ENCODE measurements at regions not wholly inside any gene's neighbourhood (a gene's known extent, or its start where the extent isn't known, plus 50 kb on each side); places are given as distances from the start of the nearest gene placed in this dataset.

DNA sequence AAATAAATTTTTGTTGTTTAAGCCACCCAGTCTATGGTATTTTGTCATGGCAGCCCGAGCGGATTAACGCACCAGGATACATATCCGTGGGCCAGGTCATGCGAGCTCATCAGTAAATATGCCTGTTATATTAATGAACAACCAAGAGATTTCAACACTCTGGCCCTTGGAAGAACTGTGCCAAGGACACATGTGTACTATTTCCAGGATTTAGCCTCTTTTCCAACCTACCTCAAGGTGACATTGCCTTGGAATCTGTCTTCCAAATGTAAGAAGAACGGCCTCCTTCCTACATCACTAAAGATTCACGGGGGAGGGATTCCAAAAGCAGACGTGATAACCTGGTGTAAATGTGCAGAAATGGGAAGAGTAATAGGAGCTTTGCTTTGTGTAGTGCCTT lies 72.8 kb upstream of the DYNLRB2 start:
- Histone ChIP-seq H3K9ac (ENCODE audit: low read depth, low read length, poor library complexity) (no peak overlapping the region), H3K27me3 (ENCODE audit: control insufficient read depth in 3 of 3, insufficient read depth in 3 of 3, low read depth in 1 of 3, low read length in 3 of 3) (no peaks in the 10 kb centered on the region), H3K4ac (ENCODE audit: low read length) (no peak overlapping the region), H2BK5ac (ENCODE audit: low read length) (no peak overlapping the region), H3K23ac (ENCODE audit: low read depth, low read length, poor library complexity) (no peak overlapping the region), H2BK15ac (ENCODE audit: low read length) (no peak overlapping the region), H2BK12ac (ENCODE audit: low read length) (no peak overlapping the region), H4K8ac (ENCODE audit: low read depth, low read length) (no peak overlapping the region), H3K4me1 (ENCODE audit: control insufficient read depth in 2 of 2, insufficient read depth in 1 of 2, low read depth in 1 of 2, low read length in 2 of 2) (peaks cover 0 to 4% of the 10 kb centered on the region in 2 donors), H3K9me3 (replicated peaks in 1 of 2; ENCODE audit: control insufficient read depth in 2 of 2, insufficient read depth in 1 of 2, low read depth in 1 of 2, low read length in 2 of 2) (peaks cover 0 to 2% of the 10 kb centered on the region in 2 donors), H2AK5ac (ENCODE audit: low read depth, low read length) (no peak overlapping the region), H3K79me1 (ENCODE audit: low read depth, low read length) (no peaks in the 10 kb centered on the region), H3K4me3 (ENCODE audit: low read length in 2 of 2) (no peak overlapping the region), H3K27ac (replicated peaks; ENCODE audit: low read length) (no peak overlapping the region), H3K36me3 (replicated peaks in 1 of 2; ENCODE audit: control insufficient read depth in 2 of 2, insufficient read depth in 2 of 2, low read length in 2 of 2) (no peaks in the 10 kb centered on the region), H4K91ac (ENCODE audit: low read depth, low read length, poor library complexity) (no peak overlapping the region), H3K14ac (ENCODE audit: low read length) (no peak overlapping the region), H3K4me2 (ENCODE audit: insufficient read depth, low read length, poor library complexity, severe bottlenecking) (no peak overlapping the region), H2AFZ (ENCODE audit: low read length) (no peak overlapping the region), H3K18ac (ENCODE audit: low read length) (no peak overlapping the region), H2BK120ac (ENCODE audit: low read depth, low read length) (no peak overlapping the region)
- no peak for DNase-seq (ENCODE audit: low spot score)
- no CpG with 5 or more reads among the region's 8 CpGs for WGBS, 2 donors (ENCODE audit: extremely low coverage in 2 of 2, insufficient read length in 2 of 2, insufficient replicate concordance in 1 of 2)

DNA sequence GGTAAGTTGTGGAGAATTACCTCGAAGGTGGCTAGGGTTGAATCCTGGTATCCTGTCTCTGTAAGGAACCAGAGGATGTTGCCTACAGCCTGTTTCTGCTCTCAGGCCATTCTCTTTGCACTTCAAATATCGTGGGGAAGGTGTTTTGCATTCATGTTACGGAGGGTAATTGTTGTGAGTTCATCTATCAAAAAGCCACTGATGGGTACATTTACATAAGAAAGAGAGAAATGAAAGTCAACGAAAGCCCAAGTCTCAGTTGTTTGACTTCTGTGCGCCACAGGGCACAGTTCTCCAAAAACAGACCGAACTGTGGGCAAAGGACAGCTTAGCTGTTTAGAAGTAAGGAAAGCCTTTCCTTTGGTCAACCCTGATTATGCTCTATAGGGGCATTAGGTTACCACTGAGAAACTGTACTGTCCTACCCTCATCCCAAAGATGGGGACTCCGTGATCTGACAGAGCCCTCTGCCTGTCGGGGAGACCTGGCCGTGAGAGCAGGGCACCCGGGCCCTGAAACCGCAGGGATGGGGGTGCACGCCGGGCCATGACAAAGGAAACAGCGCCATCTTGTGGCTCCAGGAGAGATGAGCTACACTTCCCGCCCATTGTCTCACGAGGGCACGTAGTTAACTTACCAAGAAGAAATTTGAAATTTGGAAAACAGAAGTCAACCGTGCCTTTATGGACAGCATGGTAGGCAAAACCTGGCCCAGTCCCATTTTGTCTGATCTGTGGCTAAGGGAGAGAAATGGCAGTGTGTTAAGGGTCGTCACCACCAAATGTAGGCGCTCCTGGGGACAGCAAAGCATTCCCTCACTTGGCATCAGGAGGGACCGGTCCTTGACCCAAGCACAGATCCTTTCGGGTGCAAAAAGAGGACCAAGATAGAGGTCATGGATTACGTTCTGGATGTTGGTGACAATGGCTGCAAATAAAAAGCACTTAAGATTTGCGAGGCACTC lies 74.5 kb upstream of the DYNLRB2 start:
- peak; percentile 85 for DNase-seq (ENCODE audit: low spot score)
- Histone ChIP-seq H4K91ac (ENCODE audit: low read depth, low read length, poor library complexity) (no peak overlapping the region), H2BK120ac (ENCODE audit: low read depth, low read length) (no peak overlapping the region), H3K27me3 (ENCODE audit: control insufficient read depth in 3 of 3, insufficient read depth in 3 of 3, low read depth in 1 of 3, low read length in 3 of 3) (no peaks in the 10 kb centered on the region), H3K4me3 (ENCODE audit: low read length in 2 of 2) (no peak overlapping the region), H2BK12ac (ENCODE audit: low read length) (no peak overlapping the region), H3K9ac (ENCODE audit: low read depth, low read length, poor library complexity) (no peak overlapping the region), H3K79me1 (ENCODE audit: low read depth, low read length) (no peaks in the 10 kb centered on the region), H2BK5ac (ENCODE audit: low read length) (no peak overlapping the region), H3K4me2 (ENCODE audit: insufficient read depth, low read length, poor library complexity, severe bottlenecking) (no peak overlapping the region), H2BK15ac (ENCODE audit: low read length) (no peak overlapping the region), H3K18ac (ENCODE audit: low read length) (peak overlapping the region; percentile 45), H3K9me3 (replicated peaks in 1 of 2; ENCODE audit: control insufficient read depth in 2 of 2, insufficient read depth in 1 of 2, low read depth in 1 of 2, low read length in 2 of 2) (peaks cover 0 to 2% of the 10 kb centered on the region in 2 donors), H3K4me1 (ENCODE audit: control insufficient read depth in 2 of 2, insufficient read depth in 1 of 2, low read depth in 1 of 2, low read length in 2 of 2) (peaks cover 0 to 4% of the 10 kb centered on the region in 2 donors), H2AK5ac (ENCODE audit: low read depth, low read length) (no peak overlapping the region), H3K4ac (ENCODE audit: low read length) (no peak overlapping the region), H3K14ac (ENCODE audit: low read length) (no peak overlapping the region), H2AFZ (ENCODE audit: low read length) (peak overlapping the region; percentile 54), H3K23ac (ENCODE audit: low read depth, low read length, poor library complexity) (no peak overlapping the region), H3K27ac (replicated peaks; ENCODE audit: low read length) (no peak overlapping the region), H3K36me3 (replicated peaks in 1 of 2; ENCODE audit: control insufficient read depth in 2 of 2, insufficient read depth in 2 of 2, low read length in 2 of 2) (no peaks in the 10 kb centered on the region), H4K8ac (ENCODE audit: low read depth, low read length) (no peak overlapping the region)
- WGBS, 2 donors (ENCODE audit: extremely low coverage in 2 of 2, insufficient read length in 2 of 2, insufficient replicate concordance in 1 of 2), result no CpG with 5 or more reads among the region's 24 CpGs

GRCh38 chr16:80463751-80464495 lies 76.9 kb upstream of the DYNLRB2 start:
- no peak overlapping the region for H4K91ac ChIP-seq (ENCODE audit: low read depth, low read length, poor library complexity)
- H3K4ac ChIP-seq (ENCODE audit: low read length), result no peak overlapping the region
- H3K18ac ChIP-seq (ENCODE audit: low read length), result no peak overlapping the region
- H3K4me3 ChIP-seq (ENCODE audit: low read length in 2 of 2), result no peak overlapping the region
- H3K79me1 ChIP-seq (ENCODE audit: low read depth, low read length), result no peaks in the 10 kb centered on the region
- H2BK120ac ChIP-seq (ENCODE audit: low read depth, low read length), result no peak overlapping the region
- no peak overlapping the region for H3K14ac ChIP-seq (ENCODE audit: low read length)
- H2AFZ ChIP-seq (ENCODE audit: low read length), result no peak overlapping the region
- H2BK15ac ChIP-seq (ENCODE audit: low read length), result no peak overlapping the region
- no peak overlapping the region for H2AK5ac ChIP-seq (ENCODE audit: low read depth, low read length)
- no CpG with 5 or more reads among the region's 8 CpGs for WGBS, 2 donors (ENCODE audit: extremely low coverage in 2 of 2, insufficient read length in 2 of 2, insufficient replicate concordance in 1 of 2)
- H3K36me3 ChIP-seq (replicated peaks in 1 of 2; ENCODE audit: control insufficient read depth in 2 of 2, insufficient read depth in 2 of 2, low read length in 2 of 2), result no peaks in the 10 kb centered on the region
- no peak overlapping the region for H3K9ac ChIP-seq (ENCODE audit: low read depth, low read length, poor library complexity)
- H3K4me2 ChIP-seq (ENCODE audit: insufficient read depth, low read length, poor library complexity, severe bottlenecking), result no peak overlapping the region
- peaks cover 0 to 3% (median 0%) of the 10 kb centered on the region in 3 experiments for H3K27me3 ChIP-seq (ENCODE audit: control insufficient read depth in 3 of 3, insufficient read depth in 3 of 3, low read depth in 1 of 3, low read length in 3 of 3)
- H3K27ac ChIP-seq (replicated peaks; ENCODE audit: low read length), result no peak overlapping the region
- no peak overlapping the region for H2BK5ac ChIP-seq (ENCODE audit: low read length)
- no peak overlapping the region for H3K23ac ChIP-seq (ENCODE audit: low read depth, low read length, poor library complexity)
- DNase-seq (ENCODE audit: low spot score), result no peak
- no peak overlapping the region for H4K8ac ChIP-seq (ENCODE audit: low read depth, low read length)
- peaks cover 0 to 4% of the 10 kb centered on the region in 2 donors for H3K4me1 ChIP-seq (ENCODE audit: control insufficient read depth in 2 of 2, insufficient read depth in 1 of 2, low read depth in 1 of 2, low read length in 2 of 2)
- H3K9me3 ChIP-seq (replicated peaks in 1 of 2; ENCODE audit: control insufficient read depth in 2 of 2, insufficient read depth in 1 of 2, low read depth in 1 of 2, low read length in 2 of 2), result no peaks in the 10 kb centered on the region
- no peak overlapping the region for H2BK12ac ChIP-seq (ENCODE audit: low read length)

GRCh38 chr16:80463326-80463725 lies 77.5 kb upstream of the DYNLRB2 start:
- no peak overlapping the region for H2BK12ac ChIP-seq (ENCODE audit: low read length)
- H2BK120ac ChIP-seq (ENCODE audit: low read depth, low read length), result no peak overlapping the region
- no peak overlapping the region for H4K8ac ChIP-seq (ENCODE audit: low read depth, low read length)
- WGBS, 2 donors (ENCODE audit: extremely low coverage in 2 of 2, insufficient read length in 2 of 2, insufficient replicate concordance in 1 of 2), result no CpG with 5 or more reads among the region's 2 CpGs
- H3K4me3 ChIP-seq (ENCODE audit: low read length in 2 of 2), result no peak overlapping the region
- H2AFZ ChIP-seq (ENCODE audit: low read length), result no peak overlapping the region
- H3K27me3 ChIP-seq (ENCODE audit: control insufficient read depth in 3 of 3, insufficient read depth in 3 of 3, low read depth in 1 of 3, low read length in 3 of 3), result peaks cover 0 to 3% (median 0%) of the 10 kb centered on the region in 3 experiments
- H3K9me3 ChIP-seq (replicated peaks in 1 of 2; ENCODE audit: control insufficient read depth in 2 of 2, insufficient read depth in 1 of 2, low read depth in 1 of 2, low read length in 2 of 2), result no peaks in the 10 kb centered on the region
- peaks cover 0 to 4% of the 10 kb centered on the region in 2 donors for H3K4me1 ChIP-seq (ENCODE audit: control insufficient read depth in 2 of 2, insufficient read depth in 1 of 2, low read depth in 1 of 2, low read length in 2 of 2)
- no peak overlapping the region for H3K18ac ChIP-seq (ENCODE audit: low read length)
- DNase-seq (ENCODE audit: low spot score), result no peak
- no peak overlapping the region for H2BK5ac ChIP-seq (ENCODE audit: low read length)
- no peak overlapping the region for H2AK5ac ChIP-seq (ENCODE audit: low read depth, low read length)
- no peak overlapping the region for H3K23ac ChIP-seq (ENCODE audit: low read depth, low read length, poor library complexity)
- no peak overlapping the region for H2BK15ac ChIP-seq (ENCODE audit: low read length)
- H3K27ac ChIP-seq (replicated peaks; ENCODE audit: low read length), result no peak overlapping the region
- no peak overlapping the region for H3K4ac ChIP-seq (ENCODE audit: low read length)
- no peaks in the 10 kb centered on the region for H3K36me3 ChIP-seq (replicated peaks in 1 of 2; ENCODE audit: control insufficient read depth in 2 of 2, insufficient read depth in 2 of 2, low read length in 2 of 2)
- H3K4me2 ChIP-seq (ENCODE audit: insufficient read depth, low read length, poor library complexity, severe bottlenecking), result no peak overlapping the region
- no peak overlapping the region for H3K9ac ChIP-seq (ENCODE audit: low read depth, low read length, poor library complexity)
- H3K79me1 ChIP-seq (ENCODE audit: low read depth, low read length), result no peaks in the 10 kb centered on the region
- H4K91ac ChIP-seq (ENCODE audit: low read depth, low read length, poor library complexity), result no peak overlapping the region
- no peak overlapping the region for H3K14ac ChIP-seq (ENCODE audit: low read length)

Data from neuronal stem cell (in vitro differentiated cells).